ENCODE measurements at regions not wholly inside any gene's neighbourhood (a gene's known extent, or its start where the extent isn't known, plus 50 kb on each side); places are given as distances from the start of the nearest gene placed in this dataset.

- H3K4me3 ChIP-seq (ENCODE audit: low read depth, low read length), result no peak overlapping the region
- ChIA-PET POLR2A (no interaction called here), CTCF (no interaction called here)
- no peak for TF ChIP-seq CTCF (IDR thresholded peaks at IDR 0.05; ENCODE audit: insufficient read depth, low read length, missing control alignments)
- DNase-seq (ENCODE audit: low read depth, low spot score), result no peak
These were observed 52.8 kb downstream of the PPP1R2C start for GRCh38 chrX:42725196-42725595.

GRCh38 chrX:42720209-42720608 lies 57.8 kb downstream of the PPP1R2C start:
- TF ChIP-seq CTCF (IDR thresholded peaks at IDR 0.05; ENCODE audit: insufficient read depth, low read length, missing control alignments), result no peak
- H3K4me3 ChIP-seq (ENCODE audit: low read depth, low read length), result no peak overlapping the region
- ChIA-PET CTCF (no interaction called here), POLR2A (no interaction called here)
- no peak for DNase-seq (ENCODE audit: low read depth, low spot score)

GRCh38 chrX:42715701-42716262 lies 62.2 kb downstream of the PPP1R2C start:
- no peak for DNase-seq (ENCODE audit: low read depth, low spot score)
- no peak overlapping the region for H3K4me3 ChIP-seq (ENCODE audit: low read depth, low read length)
- ChIA-PET POLR2A (no interaction called here), CTCF (no interaction called here)
- TF ChIP-seq CTCF (IDR thresholded peaks at IDR 0.05; ENCODE audit: insufficient read depth, low read length, missing control alignments), result no peak

- H3K4me3 ChIP-seq (ENCODE audit: low read depth, low read length), result no peak overlapping the region
- DNase-seq (ENCODE audit: low read depth, low spot score), result no peak
- POLR2A ChIA-PET, result no interaction called here
- CTCF ChIA-PET, result no interaction called here
- no peak for TF ChIP-seq CTCF (IDR thresholded peaks at IDR 0.05; ENCODE audit: insufficient read depth, low read length, missing control alignments)
These were observed 62.8 kb downstream of the PPP1R2C start for GRCh38 chrX:42714981-42715700.

- TF ChIP-seq CTCF (IDR thresholded peaks at IDR 0.05; ENCODE audit: insufficient read depth, low read length, missing control alignments), result no peak
- POLR2A ChIA-PET, result no interaction called here
- CTCF ChIA-PET, result no interaction called here
- DNase-seq (ENCODE audit: low read depth, low spot score), result no peak
- H3K4me3 ChIP-seq (ENCODE audit: low read depth, low read length), result no peak overlapping the region
These were observed 67.5 kb downstream of the PPP1R2C start for GRCh38 chrX:42710452-42710851.

- ChIA-PET POLR2A (no interaction called here), CTCF (no interaction called here)
- no peak for DNase-seq (ENCODE audit: low read depth, low spot score)
These were observed 69.7 kb downstream of the PPP1R2C start for GRCh38 chrX:42708222-42708621.

More at GRCh38 chrX:42708222-42708621, 69.7 kb downstream of the PPP1R2C start:
- no peak overlapping the region for H3K4me3 ChIP-seq (ENCODE audit: low read depth, low read length)
- no peak for TF ChIP-seq CTCF (IDR thresholded peaks at IDR 0.05; ENCODE audit: insufficient read depth, low read length, missing control alignments)

Data from AG04449 (cell line).